ENCODE measurements at regions not wholly inside any gene's neighbourhood (a gene's known extent, or its start where the extent isn't known, plus 50 kb on each side); places are given as distances from the start of the nearest gene placed in this dataset.
"Not testable (repeated sequence)": the region's sequence is repeated elsewhere in the genome, so short reads cannot be mapped to it uniquely, and the experiment has no call there.

DNA sequence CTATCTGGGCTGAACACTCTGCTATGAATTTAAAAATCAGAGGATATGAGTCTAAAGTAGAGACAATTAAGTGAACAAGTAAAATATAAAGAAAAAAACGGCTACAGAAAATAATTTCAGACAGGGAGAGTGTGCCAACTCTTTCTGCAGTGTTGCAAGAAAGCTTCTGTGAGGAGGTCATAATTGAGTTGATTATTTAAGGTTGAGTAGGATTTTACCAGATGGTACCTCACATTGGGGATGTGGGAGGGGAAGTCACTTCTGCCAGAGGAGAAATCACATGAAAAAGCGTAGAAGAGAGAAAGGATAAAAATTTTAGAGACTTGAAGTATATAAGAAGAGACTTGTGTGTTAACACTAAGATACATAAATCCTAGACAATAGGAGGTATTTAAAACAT, 238.0 kb upstream of the NCAM2 start:
- DNase-seq (ENCODE audit: low spot score): no peak

- DNase-seq (ENCODE audit: low spot score): no peak
Observed at GRCh38 chr21:20774737-20775136, 223.5 kb upstream of the NCAM2 start.

GRCh38 chr21:20779321-20779720, 218.9 kb upstream of the NCAM2 start:
- no peak for DNase-seq (ENCODE audit: low spot score)

- no peak for DNase-seq (ENCODE audit: low spot score)
Observed at GRCh38 chr21:20783611-20784010, 214.6 kb upstream of the NCAM2 start.

DNA sequence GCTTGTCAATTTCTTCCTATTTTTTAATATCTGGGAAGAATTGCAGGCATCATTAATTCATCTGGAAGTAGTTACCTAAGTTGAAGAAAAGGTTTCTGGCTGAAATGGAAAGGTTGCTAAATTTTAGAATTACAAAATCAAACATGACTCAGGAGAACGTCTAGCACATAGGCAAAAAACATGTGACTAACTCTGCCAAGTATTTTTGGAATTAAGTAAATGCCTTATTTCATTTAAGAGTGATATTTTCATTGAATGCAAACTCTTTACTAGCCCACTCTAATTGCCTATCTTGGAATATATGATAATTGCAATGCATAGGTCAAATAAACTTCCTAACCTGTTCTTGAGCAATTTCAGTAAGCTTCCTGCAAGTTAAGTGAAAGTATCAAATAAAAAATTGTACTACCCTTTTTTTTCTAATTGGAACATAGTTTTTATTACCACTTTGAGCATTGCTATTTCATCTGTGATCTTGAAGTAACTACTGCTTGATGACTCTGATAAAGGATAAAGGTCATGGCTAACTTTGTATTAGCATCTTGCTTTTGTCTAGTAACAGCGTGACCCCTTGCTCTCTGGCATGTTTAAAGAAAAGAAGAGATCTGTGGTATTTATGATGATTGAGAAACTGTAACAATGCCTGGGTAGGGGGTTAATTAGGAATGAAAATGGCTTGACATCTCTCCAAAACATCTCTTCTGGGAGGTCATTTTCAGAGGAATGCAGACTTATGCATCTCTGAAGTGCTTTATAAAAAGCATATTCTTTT, 208.3 kb upstream of the NCAM2 start:
- no peak for DNase-seq (ENCODE audit: low spot score)

DNA sequence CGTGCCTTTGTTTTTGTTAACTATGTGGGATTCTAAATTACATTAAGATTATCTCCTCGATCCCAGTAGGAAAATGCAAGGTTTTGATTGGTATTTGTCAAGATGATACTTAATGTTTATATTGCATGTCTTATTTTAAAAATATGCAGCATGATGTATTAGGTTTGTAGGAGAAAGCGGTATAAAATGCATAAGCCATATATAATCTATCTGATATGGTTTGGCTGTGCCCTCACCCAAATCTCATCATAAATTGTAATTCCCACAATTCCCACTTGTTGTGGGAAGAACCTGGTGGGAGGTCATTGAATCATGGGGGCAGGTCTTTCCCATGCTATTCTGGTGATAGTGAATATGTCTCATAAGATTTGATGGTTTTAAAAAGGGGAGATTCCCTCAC, 198.1 kb upstream of the NCAM2 start:
- no peak for DNase-seq (ENCODE audit: low spot score)

- no peak for DNase-seq (ENCODE audit: low spot score)
Observed at GRCh38 chr21:20802201-20802600, 196.0 kb upstream of the NCAM2 start.

DNA sequence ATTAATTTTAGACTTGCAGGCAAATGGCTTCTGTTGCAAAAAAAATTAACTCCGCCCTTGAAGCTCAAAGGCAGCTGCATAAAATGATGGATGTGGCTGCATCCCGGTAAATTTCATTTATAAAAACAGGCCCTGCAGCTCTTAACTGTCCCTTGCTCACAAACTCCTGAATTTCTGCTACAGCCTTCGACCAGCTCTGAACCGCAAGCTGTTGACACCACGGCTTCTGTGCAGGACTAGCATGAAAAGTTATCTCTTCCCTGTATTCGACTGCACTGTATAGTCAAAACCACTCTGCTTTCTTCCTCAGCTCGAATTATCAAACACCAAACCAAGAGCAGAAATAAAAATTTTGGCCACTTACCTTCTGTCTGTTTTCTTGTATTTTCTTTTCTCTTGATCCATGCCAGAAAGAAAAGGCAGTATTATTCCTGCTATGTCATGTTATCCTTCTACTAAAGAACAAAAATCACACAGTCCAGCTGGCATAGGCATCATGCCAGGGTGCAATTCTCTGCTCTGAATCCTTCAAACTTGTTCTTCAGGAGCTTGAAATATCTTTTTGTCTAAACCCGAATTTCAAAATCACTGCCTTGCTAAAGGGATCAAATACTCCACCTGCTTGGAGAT, 195.5 kb upstream of the NCAM2 start:
- no peak for DNase-seq (ENCODE audit: low spot score)

- DNase-seq (ENCODE audit: low spot score): no peak
Observed at GRCh38 chr21:20811702-20812101, 186.5 kb upstream of the NCAM2 start.

GRCh38 chr21:20814090-20814489, 184.1 kb upstream of the NCAM2 start:
- DNase-seq (ENCODE audit: low spot score): no peak

- DNase-seq (ENCODE audit: low spot score): no peak
Observed at GRCh38 chr21:20822666-20823065, 175.5 kb upstream of the NCAM2 start.

GRCh38 chr21:20852866-20853265, 145.3 kb upstream of the NCAM2 start:
- DNase-seq (ENCODE audit: low spot score): no peak

DNA sequence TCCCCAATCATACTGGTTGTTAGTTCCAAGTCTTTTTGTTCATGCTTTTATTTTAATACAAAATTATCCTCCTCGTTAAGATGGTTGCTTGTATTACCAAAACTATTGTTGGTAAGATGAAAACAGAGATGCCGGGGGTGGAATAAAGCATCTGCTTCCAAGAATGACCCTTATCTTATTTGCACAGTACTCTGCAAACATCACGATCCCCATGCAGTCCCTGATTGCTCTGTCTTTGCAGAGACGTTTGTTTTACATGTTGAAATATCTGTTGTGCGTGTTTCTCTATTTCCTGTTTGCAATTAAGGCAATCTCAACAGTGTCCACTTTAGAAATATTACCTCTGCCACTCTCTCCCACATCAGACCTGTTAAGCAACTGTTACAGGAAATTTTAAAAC, 141.3 kb upstream of the NCAM2 start:
- DNase-seq (ENCODE audit: low spot score): no peak

GRCh38 chr21:20874202-20874601, 124.0 kb upstream of the NCAM2 start:
- no peak for DNase-seq (ENCODE audit: low spot score)

GRCh38 chr21:20875742-20876141, 122.5 kb upstream of the NCAM2 start:
- DNase-seq (ENCODE audit: low spot score): no peak

GRCh38 chr21:20877976-20878375, 120.2 kb upstream of the NCAM2 start:
- no peak for DNase-seq (ENCODE audit: low spot score)

- no peak for DNase-seq (ENCODE audit: low spot score)
Observed at GRCh38 chr21:20882462-20883407, 115.5 kb upstream of the NCAM2 start.

GRCh38 chr21:20883408-20883800, 114.8 kb upstream of the NCAM2 start:
- DNase-seq (ENCODE audit: low spot score): no peak

GRCh38 chr21:20902511-20902910, 95.7 kb upstream of the NCAM2 start:
- DNase-seq (ENCODE audit: low spot score): no peak

GRCh38 chr21:20902998-20903397, 95.2 kb upstream of the NCAM2 start:
- DNase-seq (ENCODE audit: low spot score): no peak

DNA sequence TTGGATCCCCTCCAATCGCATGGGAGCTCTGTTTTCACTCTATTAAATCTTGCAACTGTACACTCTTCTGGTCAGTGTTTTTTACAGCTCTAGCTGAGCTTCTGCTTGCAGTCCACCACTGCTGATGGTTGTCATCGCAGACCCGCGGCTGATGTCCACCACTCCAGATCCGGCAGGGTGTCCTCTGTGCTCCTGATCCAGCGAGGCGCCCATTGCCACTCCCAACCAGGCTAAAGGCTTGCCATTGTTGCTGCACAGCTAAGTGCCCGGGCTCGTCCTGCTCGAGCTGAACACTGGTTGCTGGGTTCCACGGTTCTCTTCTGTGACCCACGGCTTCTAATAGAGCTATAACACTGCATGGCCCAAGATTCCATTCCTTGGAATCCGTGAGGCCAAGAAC, 70.7 kb upstream of the NCAM2 start:
- DNase-seq (ENCODE audit: low spot score): not testable (repeated sequence)

GRCh38 chr21:20942523-20942922, 55.7 kb upstream of the NCAM2 start:
- DNase-seq (ENCODE audit: low spot score): no peak

- no peak for DNase-seq (ENCODE audit: low spot score)
Observed at GRCh38 chr21:20943561-20943997, 54.6 kb upstream of the NCAM2 start.

All from AG08396 (cell line).